T-helper 17 cell (primary cell): ENCODE measurements at regions not wholly inside any gene's neighbourhood (a gene's known extent, or its start where the extent isn't known, plus 50 kb on each side); places are given as distances from the start of the nearest gene placed in this dataset.
"Not testable (repeated sequence)": the region's sequence is repeated elsewhere in the genome, so short reads cannot be mapped to it uniquely, and the experiment has no call there.

Experiments
- ATAC-seq: fragments of 150-1000 bp; cut with Tn5 transposase; 2 replicates; pipeline ENCODE4 v1.10.0; 2021; ENCODE audit warnings: mild to moderate bottlenecking, moderate library complexity
- DNase-seq, 3 donors: peaks; one replicate each; pipeline versions ENCODE4 v3.0.0 to v3.0.0-alpha.2; 2020 to 2021
- H3K9me3 ChIP-seq: one replicate; pipeline ENCODE4 v1.7.0; 2013; ENCODE audit warnings: low read length, mild to moderate bottlenecking; ENCODE audit not compliant: control insufficient read depth, poor library complexity, severe bottlenecking
- H3K27ac Mint-ChIP-seq: one replicate; pipeline ENCODE4 v1.8.0; 2022; ENCODE audit warnings: mild to moderate bottlenecking, moderate library complexity, mixed read lengths
- H3K27me3 Mint-ChIP-seq: one replicate; pipeline ENCODE4 v1.8.0; 2022; ENCODE audit warnings: mixed read lengths
- H3K36me3 Mint-ChIP-seq: one replicate; pipeline ENCODE4 v1.8.0; 2022; ENCODE audit warnings: low read depth, mixed read lengths
- H3K4me1 Mint-ChIP-seq: one replicate; pipeline ENCODE4 v1.8.0; 2022; ENCODE audit warnings: mild to moderate bottlenecking, mixed read lengths
- H3K4me3 Mint-ChIP-seq: one replicate; pipeline ENCODE4 v1.8.0; 2022; ENCODE audit warnings: mild to moderate bottlenecking, moderate library complexity, mixed read lengths

GRCh38 chr14:105604531-105605463, 78.4 kb downstream of the TMEM121 start:
- not testable (repeated sequence) for H3K4me3 Mint-ChIP-seq, H3K27me3 Mint-ChIP-seq, DNase-seq, H3K4me1 Mint-ChIP-seq, H3K27ac Mint-ChIP-seq, H3K9me3 ChIP-seq, H3K36me3 Mint-ChIP-seq
- ATAC-seq = peak; percentile 20

GRCh38 chr14:105605464-105606304, 79.3 kb downstream of the TMEM121 start:
- Mint-ChIP-seq H3K27me3 (peaks cover 6% of the 10 kb centered on the region), H3K4me1 (peaks cover 2% of the 10 kb centered on the region), H3K4me3 (no peak overlapping the region)

GRCh38 chr14:105606305-105606975, 80.1 kb downstream of the TMEM121 start:
- H3K36me3 Mint-ChIP-seq, ATAC-seq, H3K4me3 Mint-ChIP-seq, H3K4me1 Mint-ChIP-seq, H3K27ac Mint-ChIP-seq, H3K27me3 Mint-ChIP-seq, H3K9me3 ChIP-seq, DNase-seq: not testable (repeated sequence)

More at GRCh38 chr14:105605464-105606304, 79.3 kb downstream of the TMEM121 start:
- DNase-seq (no peak), ATAC-seq (no peak)
- no peaks in the 10 kb centered on the region for H3K36me3 Mint-ChIP-seq
- H3K27ac Mint-ChIP-seq = no peak overlapping the region
- H3K9me3 ChIP-seq = no peaks in the 10 kb centered on the region

- peaks cover 10% of the 10 kb centered on the region for H3K27me3 Mint-ChIP-seq
- H3K36me3 Mint-ChIP-seq, H3K9me3 ChIP-seq, H3K4me1 Mint-ChIP-seq, H3K4me3 Mint-ChIP-seq, ATAC-seq, H3K27ac Mint-ChIP-seq, DNase-seq: not testable (repeated sequence)
Observed at GRCh38 chr14:105607025-105607424, 80.6 kb downstream of the TMEM121 start.

- H3K4me3 Mint-ChIP-seq, H3K27ac Mint-ChIP-seq, ATAC-seq, H3K4me1 Mint-ChIP-seq, DNase-seq, H3K9me3 ChIP-seq, H3K36me3 Mint-ChIP-seq: not testable (repeated sequence)
- peaks cover 44% of the 10 kb centered on the region for H3K27me3 Mint-ChIP-seq
Observed at GRCh38 chr14:105614987-105615386, 88.6 kb downstream of the TMEM121 start.

- DNase-seq, H3K36me3 Mint-ChIP-seq, H3K27ac Mint-ChIP-seq, H3K4me3 Mint-ChIP-seq, H3K9me3 ChIP-seq, ATAC-seq, H3K4me1 Mint-ChIP-seq: not testable (repeated sequence)
- H3K27me3 Mint-ChIP-seq = peaks cover 44% of the 10 kb centered on the region
Observed at GRCh38 chr14:105615986-105616801, 89.8 kb downstream of the TMEM121 start.

GRCh38 chr14:105616802-105617192, 90.4 kb downstream of the TMEM121 start:
- ATAC-seq (no peak), DNase-seq (no peak)
- Mint-ChIP-seq H3K4me3 (no peak overlapping the region), H3K27me3 (peaks cover 39% of the 10 kb centered on the region), H3K36me3 (peaks cover 3% of the 10 kb centered on the region), H3K4me1 (no peaks in the 10 kb centered on the region), H3K27ac (no peak overlapping the region)
- no peaks in the 10 kb centered on the region for H3K9me3 ChIP-seq

- DNase-seq (no peak), ATAC-seq (no peak)
- no peaks in the 10 kb centered on the region for H3K4me1 Mint-ChIP-seq
- H3K27ac Mint-ChIP-seq = no peak overlapping the region
- no peaks in the 10 kb centered on the region for H3K9me3 ChIP-seq
- H3K4me3 Mint-ChIP-seq = no peak overlapping the region
- H3K27me3 Mint-ChIP-seq = peaks cover 39% of the 10 kb centered on the region
- peaks cover 3% of the 10 kb centered on the region for H3K36me3 Mint-ChIP-seq
Observed at GRCh38 chr14:105617201-105617777, 90.9 kb downstream of the TMEM121 start.

GRCh38 chr14:105617805-105618204, 91.4 kb downstream of the TMEM121 start:
- not testable (repeated sequence) for H3K4me3 Mint-ChIP-seq, DNase-seq, H3K27ac Mint-ChIP-seq, H3K9me3 ChIP-seq, H3K36me3 Mint-ChIP-seq, H3K4me1 Mint-ChIP-seq, ATAC-seq
- H3K27me3 Mint-ChIP-seq = peaks cover 39% of the 10 kb centered on the region

- DNase-seq, H3K4me3 Mint-ChIP-seq, H3K4me1 Mint-ChIP-seq, ATAC-seq, H3K27ac Mint-ChIP-seq, H3K36me3 Mint-ChIP-seq, H3K9me3 ChIP-seq: not testable (repeated sequence)
- H3K27me3 Mint-ChIP-seq = peaks cover 27% of the 10 kb centered on the region
Observed at GRCh38 chr14:105619324-105619723, 92.9 kb downstream of the TMEM121 start.

GRCh38 chr14:105620178-105620864, 93.9 kb downstream of the TMEM121 start:
- not testable (repeated sequence) for DNase-seq

More at GRCh38 chr14:105620178-105620864, 93.9 kb downstream of the TMEM121 start:
- H3K27ac Mint-ChIP-seq, H3K9me3 ChIP-seq, H3K4me3 Mint-ChIP-seq, ATAC-seq, H3K4me1 Mint-ChIP-seq, H3K36me3 Mint-ChIP-seq: not testable (repeated sequence)
- peaks cover 25% of the 10 kb centered on the region for H3K27me3 Mint-ChIP-seq
